Nephron (organoid): ENCODE measurements at regions not wholly inside any gene's neighbourhood (a gene's known extent, or its start where the extent isn't known, plus 50 kb on each side); places are given as distances from the start of the nearest gene placed in this dataset.

Experiments
- H3K27ac Mint-ChIP-seq, 3 experiments: 2 replicates each; pipeline ENCODE4 v1.8.0; 2020; ENCODE audit warnings: mixed read lengths in 3 of 3, mild to moderate bottlenecking in 2 of 3, moderate library complexity in 1 of 3
- H3K27me3 Mint-ChIP-seq: 2 replicates; pipeline ENCODE4 v1.8.0; 2021; ENCODE audit warnings: low read depth, mild to moderate bottlenecking, moderate library complexity, mixed read lengths
- H3K36me3 Mint-ChIP-seq: 2 replicates; pipeline ENCODE4 v1.8.0; 2020; ENCODE audit warnings: low read depth, mixed read lengths
- H3K4me1 Mint-ChIP-seq: 2 replicates; pipeline ENCODE4 v1.8.0; 2020; ENCODE audit warnings: mixed read lengths
- H3K4me3 Mint-ChIP-seq, 3 experiments: 2 replicates each; pipeline ENCODE4 v1.8.0; 2020; ENCODE audit warnings: mild to moderate bottlenecking in 3 of 3, mixed read lengths in 3 of 3, moderate library complexity in 2 of 3
- H3K9me3 Mint-ChIP-seq: 2 replicates; pipeline ENCODE4 v1.8.0; 2020; ENCODE audit warnings: mixed read lengths
- TF ChIP-seq, protein P1 (sequence below), 3 experiments: fragments of 200-600 bp; sonication (generic); IDR thresholded peaks; one replicate each; pipeline ENCODE4 v1.5.0; 2021; ENCODE audit warnings: antibody characterized with exemption in 3 of 3; ENCODE audit not compliant: unreplicated experiment in 3 of 3

DNA sequence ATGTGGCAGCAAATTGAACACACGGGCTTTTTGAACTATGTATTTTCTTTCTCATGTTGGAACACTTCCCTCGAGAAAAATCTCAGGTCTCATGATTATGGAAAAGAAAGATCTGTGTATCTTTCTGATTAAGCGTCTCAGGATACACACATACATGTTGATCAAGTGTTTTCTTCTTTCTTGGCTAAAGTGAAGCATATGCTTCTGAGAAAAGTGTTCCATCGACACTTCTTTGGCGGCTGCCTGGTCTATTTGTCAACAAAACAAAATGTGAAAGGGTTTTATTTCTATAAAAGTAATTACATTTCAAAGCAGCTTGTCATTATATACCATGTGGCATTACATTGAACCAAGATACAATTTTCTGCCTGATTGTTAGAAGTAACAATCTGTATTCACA lies 157.5 kb downstream of the DLEU7 start:
- Mint-ChIP-seq H3K36me3 (no peaks in the 10 kb centered on the region), H3K9me3 (no peaks in the 10 kb centered on the region), H3K27me3 (peaks cover 3% of the 10 kb centered on the region), H3K4me3 (no peak overlapping the region), H3K4me1 (peaks cover 42% of the 10 kb centered on the region), H3K27ac (peak overlapping the region in 2 of 3 experiments; percentile 83 to 90)
- TF ChIP-seq, protein P1, sequence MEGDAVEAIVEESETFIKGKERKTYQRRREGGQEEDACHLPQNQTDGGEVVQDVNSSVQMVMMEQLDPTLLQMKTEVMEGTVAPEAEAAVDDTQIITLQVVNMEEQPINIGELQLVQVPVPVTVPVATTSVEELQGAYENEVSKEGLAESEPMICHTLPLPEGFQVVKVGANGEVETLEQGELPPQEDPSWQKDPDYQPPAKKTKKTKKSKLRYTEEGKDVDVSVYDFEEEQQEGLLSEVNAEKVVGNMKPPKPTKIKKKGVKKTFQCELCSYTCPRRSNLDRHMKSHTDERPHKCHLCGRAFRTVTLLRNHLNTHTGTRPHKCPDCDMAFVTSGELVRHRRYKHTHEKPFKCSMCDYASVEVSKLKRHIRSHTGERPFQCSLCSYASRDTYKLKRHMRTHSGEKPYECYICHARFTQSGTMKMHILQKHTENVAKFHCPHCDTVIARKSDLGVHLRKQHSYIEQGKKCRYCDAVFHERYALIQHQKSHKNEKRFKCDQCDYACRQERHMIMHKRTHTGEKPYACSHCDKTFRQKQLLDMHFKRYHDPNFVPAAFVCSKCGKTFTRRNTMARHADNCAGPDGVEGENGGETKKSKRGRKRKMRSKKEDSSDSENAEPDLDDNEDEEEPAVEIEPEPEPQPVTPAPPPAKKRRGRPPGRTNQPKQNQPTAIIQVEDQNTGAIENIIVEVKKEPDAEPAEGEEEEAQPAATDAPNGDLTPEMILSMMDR (IDR thresholded peaks at IDR 0.05; ENCODE audit: unreplicated experiment in 3 of 3) = no peak

DNA sequence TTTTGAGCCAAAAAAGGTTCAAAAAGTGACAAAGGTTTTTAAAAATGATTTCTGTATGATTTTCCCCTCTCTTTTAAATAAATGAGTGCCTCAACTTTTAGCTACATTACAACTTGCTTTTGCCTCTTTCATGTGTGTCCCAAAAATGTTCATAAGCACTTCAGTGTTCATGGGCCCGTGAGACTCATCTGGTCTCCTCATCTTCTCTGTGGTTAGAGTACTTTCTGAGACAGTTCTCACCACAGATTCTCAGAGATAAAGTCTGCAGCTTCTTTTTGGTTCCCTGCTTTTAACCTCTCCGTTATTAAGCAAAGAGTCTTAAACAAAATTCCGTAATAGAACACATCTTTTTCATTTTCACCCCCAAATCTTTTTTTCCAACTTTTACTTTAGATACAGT lies 156.9 kb downstream of the DLEU7 start:
- H3K4me3 Mint-ChIP-seq = no peak overlapping the region
- TF ChIP-seq, protein P1 (IDR thresholded peaks at IDR 0.05; ENCODE audit: unreplicated experiment in 3 of 3) = no peak
- H3K9me3 Mint-ChIP-seq = no peaks in the 10 kb centered on the region
- peaks cover 48% of the 10 kb centered on the region for H3K4me1 Mint-ChIP-seq
- peaks cover 3% of the 10 kb centered on the region for H3K27me3 Mint-ChIP-seq
- H3K36me3 Mint-ChIP-seq = no peaks in the 10 kb centered on the region
- peak overlapping the region; percentile 2 to 83 (median 79) for H3K27ac Mint-ChIP-seq

DNA sequence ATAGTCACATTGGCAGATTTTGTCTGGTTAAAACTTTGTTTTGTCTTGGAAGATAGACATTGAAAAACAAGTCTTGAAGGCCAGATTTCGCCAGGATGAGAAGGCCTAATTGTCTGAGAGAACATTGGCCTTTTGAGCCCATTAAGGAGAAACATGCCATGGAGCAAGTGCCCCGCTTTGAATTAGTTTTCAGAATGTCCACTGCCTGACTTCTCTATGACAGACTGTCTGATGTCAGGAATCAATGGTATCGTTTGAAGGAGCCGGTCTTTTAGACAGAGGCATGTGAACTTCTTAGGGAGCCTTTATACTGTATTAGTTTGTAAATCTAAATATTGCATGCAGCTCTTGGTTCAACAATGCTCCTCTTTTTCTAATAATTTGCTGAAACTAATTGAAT lies 155.9 kb downstream of the DLEU7 start:
- no peak overlapping the region for H3K4me3 Mint-ChIP-seq
- TF ChIP-seq, protein P1 (IDR thresholded peaks at IDR 0.05; ENCODE audit: unreplicated experiment in 3 of 3) = no peak
- H3K27me3 Mint-ChIP-seq = peaks cover 3% of the 10 kb centered on the region
- no peaks in the 10 kb centered on the region for H3K9me3 Mint-ChIP-seq
- no peak overlapping the region for H3K27ac Mint-ChIP-seq
- no peaks in the 10 kb centered on the region for H3K36me3 Mint-ChIP-seq
- H3K4me1 Mint-ChIP-seq = peaks cover 58% of the 10 kb centered on the region

DNA sequence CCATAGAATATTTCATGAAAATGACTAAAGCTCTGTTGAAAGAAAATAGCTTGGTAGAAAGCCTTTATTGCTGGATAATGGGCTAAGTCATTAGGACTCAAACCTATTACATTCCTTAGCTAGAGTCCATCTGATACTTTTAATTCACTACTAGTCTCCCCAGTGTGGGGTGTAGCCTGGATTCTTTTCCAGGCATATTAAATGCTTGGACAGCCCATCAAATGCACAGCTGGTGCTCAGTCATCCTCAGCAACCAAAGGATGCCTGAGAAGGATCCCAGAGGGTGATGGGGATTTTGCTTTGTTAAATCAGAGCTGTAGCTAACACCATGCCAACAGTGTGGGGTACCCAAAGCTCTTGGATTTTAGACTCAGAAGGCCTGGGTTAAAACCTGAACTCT lies 153.5 kb downstream of the DLEU7 start:
- Mint-ChIP-seq H3K27ac (no peak overlapping the region), H3K36me3 (no peaks in the 10 kb centered on the region), H3K9me3 (no peaks in the 10 kb centered on the region), H3K4me1 (peaks cover 57% of the 10 kb centered on the region), H3K4me3 (no peak overlapping the region), H3K27me3 (peaks cover 4% of the 10 kb centered on the region)
- TF ChIP-seq, protein P1 (IDR thresholded peaks at IDR 0.05; ENCODE audit: unreplicated experiment in 3 of 3) = no peak

DNA sequence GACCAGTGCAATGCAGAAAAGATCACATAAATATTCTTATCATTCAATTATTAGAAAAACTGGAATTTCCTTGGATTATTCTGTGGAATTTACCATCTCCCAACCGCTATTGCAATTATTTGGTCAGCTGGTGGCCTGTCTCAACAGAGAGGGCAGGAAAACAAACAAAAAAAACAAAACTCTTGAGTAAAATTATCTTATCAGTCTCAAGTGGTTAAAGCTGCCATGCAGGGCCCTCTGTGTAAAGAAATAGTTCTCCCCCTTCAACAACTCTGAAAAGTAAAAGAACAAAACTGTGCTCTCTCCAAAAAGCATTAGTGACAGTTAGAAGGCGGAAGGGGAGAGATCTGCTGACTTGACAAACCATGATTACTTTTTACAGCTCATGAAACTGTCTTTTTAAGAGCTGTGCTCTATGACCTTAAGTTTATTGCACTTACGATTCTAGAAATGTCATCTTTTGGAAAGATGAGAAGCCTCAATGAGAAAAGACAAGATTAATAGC lies 152.3 kb downstream of the DLEU7 start:
- Mint-ChIP-seq H3K4me3 (no peak overlapping the region), H3K27ac (peak overlapping the region; percentile 48 to 77 (median 69)), H3K27me3 (peaks cover 4% of the 10 kb centered on the region), H3K4me1 (peaks cover 53% of the 10 kb centered on the region), H3K9me3 (no peaks in the 10 kb centered on the region), H3K36me3 (no peaks in the 10 kb centered on the region)
- TF ChIP-seq, protein P1 (IDR thresholded peaks at IDR 0.05; ENCODE audit: unreplicated experiment in 3 of 3) = no peak

DNA sequence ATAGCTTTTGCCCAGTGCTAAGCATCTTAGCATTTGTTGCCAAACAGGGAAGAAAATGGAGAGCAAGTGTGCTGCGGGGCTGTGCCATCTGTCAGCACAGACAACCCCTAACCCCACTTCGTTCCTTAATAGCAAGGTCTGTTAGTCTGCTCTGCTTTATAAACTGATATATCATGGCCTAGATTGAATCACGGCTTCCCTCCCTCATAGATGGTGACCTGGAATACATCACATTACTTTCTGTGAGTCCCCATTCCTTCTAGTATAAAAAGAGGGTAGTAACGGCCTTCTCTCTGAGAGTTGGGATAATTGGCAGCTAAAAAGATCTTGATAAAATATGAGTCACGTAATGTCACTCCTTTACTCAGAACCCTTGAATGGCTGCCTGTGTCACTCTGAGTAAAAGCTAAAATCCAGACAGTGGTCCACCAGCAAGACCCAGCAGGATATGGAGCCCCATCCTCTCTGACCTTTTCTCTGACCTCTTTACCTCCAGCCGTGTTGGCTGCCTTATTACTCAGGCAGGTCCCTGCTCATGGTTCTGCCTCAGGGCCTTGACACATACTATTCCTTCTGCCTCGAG lies 151.7 kb downstream of the DLEU7 start:
- Mint-ChIP-seq H3K27me3 (peaks cover 4% of the 10 kb centered on the region), H3K27ac (peak overlapping the region; percentile 48 to 77 (median 69)), H3K4me1 (peaks cover 53% of the 10 kb centered on the region), H3K36me3 (no peaks in the 10 kb centered on the region), H3K9me3 (no peaks in the 10 kb centered on the region), H3K4me3 (no peak overlapping the region)
- TF ChIP-seq, protein P1 (IDR thresholded peaks at IDR 0.05; ENCODE audit: unreplicated experiment in 3 of 3) = no peak
